GM20000 (cell line): ENCODE measurements at regions not wholly inside any gene's neighbourhood (a gene's known extent, or its start where the extent isn't known, plus 50 kb on each side); places are given as distances from the start of the nearest gene placed in this dataset.

Experiments
- DNase-seq: peaks from one replicate; pipeline ENCODE4 v3.0.0; 2012; ENCODE audit warnings: low spot score
- TF ChIP-seq, protein P1 (sequence below): IDR thresholded peaks from 2 replicates; pipeline ENCODE4 v1.5.1; 2012; ENCODE audit warnings: mild to moderate bottlenecking, control low read depth; ENCODE audit errors: extremely low read depth, missing control alignments

GRCh38 chr1:9419369-9420041 is 119.8 kb upstream of the SLC25A33 start:
- DNase-seq: no peak
- TF ChIP-seq, protein P1, sequence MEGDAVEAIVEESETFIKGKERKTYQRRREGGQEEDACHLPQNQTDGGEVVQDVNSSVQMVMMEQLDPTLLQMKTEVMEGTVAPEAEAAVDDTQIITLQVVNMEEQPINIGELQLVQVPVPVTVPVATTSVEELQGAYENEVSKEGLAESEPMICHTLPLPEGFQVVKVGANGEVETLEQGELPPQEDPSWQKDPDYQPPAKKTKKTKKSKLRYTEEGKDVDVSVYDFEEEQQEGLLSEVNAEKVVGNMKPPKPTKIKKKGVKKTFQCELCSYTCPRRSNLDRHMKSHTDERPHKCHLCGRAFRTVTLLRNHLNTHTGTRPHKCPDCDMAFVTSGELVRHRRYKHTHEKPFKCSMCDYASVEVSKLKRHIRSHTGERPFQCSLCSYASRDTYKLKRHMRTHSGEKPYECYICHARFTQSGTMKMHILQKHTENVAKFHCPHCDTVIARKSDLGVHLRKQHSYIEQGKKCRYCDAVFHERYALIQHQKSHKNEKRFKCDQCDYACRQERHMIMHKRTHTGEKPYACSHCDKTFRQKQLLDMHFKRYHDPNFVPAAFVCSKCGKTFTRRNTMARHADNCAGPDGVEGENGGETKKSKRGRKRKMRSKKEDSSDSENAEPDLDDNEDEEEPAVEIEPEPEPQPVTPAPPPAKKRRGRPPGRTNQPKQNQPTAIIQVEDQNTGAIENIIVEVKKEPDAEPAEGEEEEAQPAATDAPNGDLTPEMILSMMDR: no peak

DNA sequence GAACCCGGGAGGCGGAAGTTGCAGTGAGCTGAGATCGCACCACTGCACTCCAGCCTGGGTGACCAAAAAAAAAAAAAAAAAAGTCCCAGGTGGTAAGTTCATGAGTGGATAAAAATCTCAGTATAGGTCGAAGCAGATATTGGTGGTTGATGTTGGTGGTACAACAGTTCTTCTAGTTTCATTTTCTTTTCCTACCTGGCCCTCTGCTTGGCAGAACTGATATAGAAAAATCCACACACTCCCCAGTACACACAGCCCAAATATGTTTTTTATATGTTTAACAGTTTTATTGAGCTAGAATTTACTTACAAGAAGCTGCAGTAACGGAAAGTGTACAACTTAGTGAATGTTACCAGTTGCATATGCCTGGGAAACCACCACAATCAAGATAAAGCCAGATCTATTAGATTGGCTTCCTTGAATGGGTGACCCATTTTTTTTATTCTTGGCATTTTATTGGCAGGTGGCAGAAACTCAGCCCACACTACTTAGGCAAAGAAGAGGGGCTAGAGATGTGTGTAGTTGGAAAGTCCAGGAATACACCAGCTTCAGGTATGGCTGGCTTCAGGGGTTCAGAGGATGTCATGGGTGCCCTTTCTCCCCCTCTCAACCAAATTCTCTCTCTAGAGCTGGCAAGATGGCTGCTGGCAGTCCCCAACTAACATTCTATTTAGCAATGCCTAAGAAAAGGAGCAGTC is 118.3 kb upstream of the SLC25A33 start:
- TF ChIP-seq, protein P1: no peak

GRCh38 chr1:9421533-9421873 is 117.8 kb upstream of the SLC25A33 start:
- TF ChIP-seq, protein P1: no peak
- DNase-seq: no peak

More for the DNA sequence above, 118.3 kb upstream of the SLC25A33 start:
- DNase-seq: no peak

GRCh38 chr1:9422321-9422720 is 116.9 kb upstream of the SLC25A33 start:
- DNase-seq: no peak
- TF ChIP-seq, protein P1: no peak

- no peak for DNase-seq
- TF ChIP-seq, protein P1: no peak
These were observed 116.3 kb upstream of the SLC25A33 start for GRCh38 chr1:9422911-9423505.

DNA sequence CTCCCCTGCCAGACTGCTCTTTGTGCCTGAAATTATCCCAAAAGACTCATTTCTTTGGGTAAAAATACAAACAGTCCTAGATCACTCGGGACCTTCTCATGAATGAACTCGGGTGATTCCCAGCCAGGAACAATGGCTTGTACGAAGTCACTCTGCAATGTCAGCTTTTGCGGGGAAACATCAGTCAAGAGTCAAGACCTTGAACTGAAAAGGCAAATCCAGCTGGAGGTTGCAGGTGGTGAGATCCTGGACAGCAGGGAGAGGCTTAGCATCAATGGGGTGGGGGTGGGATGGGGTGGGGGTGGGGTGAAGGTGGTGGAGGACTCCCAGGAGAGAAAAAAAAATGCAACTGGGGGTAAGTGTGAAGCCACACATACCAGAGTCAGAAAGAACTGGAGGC is 115.0 kb upstream of the SLC25A33 start:
- no peak for DNase-seq
- TF ChIP-seq, protein P1: no peak

DNA sequence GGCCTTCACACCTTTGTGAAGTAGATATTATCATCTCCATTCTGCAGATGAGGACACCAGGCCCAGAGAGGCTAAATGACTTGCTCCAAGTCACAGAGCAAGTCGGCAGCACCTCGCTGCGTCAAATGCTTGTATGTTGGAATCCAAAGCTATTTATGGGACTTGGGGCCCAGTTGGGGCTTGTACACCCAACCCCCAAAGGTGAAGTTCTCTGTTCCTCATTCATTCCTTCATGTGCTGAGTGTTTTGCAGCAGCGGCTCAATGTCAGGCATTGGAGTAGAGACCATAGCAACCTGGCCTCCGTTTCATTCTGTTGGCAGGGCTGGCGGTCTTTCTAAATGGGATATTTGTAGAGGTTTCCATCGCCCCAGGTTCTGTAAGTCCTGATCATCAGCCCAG is 113.4 kb upstream of the SLC25A33 start:
- TF ChIP-seq, protein P1: no peak
- no peak for DNase-seq
